ENCODE measurements at regions not wholly inside any gene's neighbourhood (a gene's known extent, or its start where the extent isn't known, plus 50 kb on each side); places are given as distances from the start of the nearest gene placed in this dataset.

- Histone ChIP-seq H3K27me3 (replicated peaks) (no peaks in the 10 kb centered on the region), H3K36me3 (replicated peaks) (no peaks in the 10 kb centered on the region), H3K4me3 (ENCODE audit: low read depth, low read length) (no peak overlapping the region), H3K27ac (no peak overlapping the region)
- TF ChIP-seq, protein P1, sequence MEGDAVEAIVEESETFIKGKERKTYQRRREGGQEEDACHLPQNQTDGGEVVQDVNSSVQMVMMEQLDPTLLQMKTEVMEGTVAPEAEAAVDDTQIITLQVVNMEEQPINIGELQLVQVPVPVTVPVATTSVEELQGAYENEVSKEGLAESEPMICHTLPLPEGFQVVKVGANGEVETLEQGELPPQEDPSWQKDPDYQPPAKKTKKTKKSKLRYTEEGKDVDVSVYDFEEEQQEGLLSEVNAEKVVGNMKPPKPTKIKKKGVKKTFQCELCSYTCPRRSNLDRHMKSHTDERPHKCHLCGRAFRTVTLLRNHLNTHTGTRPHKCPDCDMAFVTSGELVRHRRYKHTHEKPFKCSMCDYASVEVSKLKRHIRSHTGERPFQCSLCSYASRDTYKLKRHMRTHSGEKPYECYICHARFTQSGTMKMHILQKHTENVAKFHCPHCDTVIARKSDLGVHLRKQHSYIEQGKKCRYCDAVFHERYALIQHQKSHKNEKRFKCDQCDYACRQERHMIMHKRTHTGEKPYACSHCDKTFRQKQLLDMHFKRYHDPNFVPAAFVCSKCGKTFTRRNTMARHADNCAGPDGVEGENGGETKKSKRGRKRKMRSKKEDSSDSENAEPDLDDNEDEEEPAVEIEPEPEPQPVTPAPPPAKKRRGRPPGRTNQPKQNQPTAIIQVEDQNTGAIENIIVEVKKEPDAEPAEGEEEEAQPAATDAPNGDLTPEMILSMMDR (IDR thresholded peaks at IDR 0.05; ENCODE audit: low read depth, low read length, missing control alignments): no peak
- in situ Hi-C loops (cut with HindIII; ENCODE audit: low pct_ligation_motif_present, low sequenced_read_pairs): no loop called here
- no peak for DNase-seq
Observed at GRCh38 chr14:42111355-42111754, 504.7 kb downstream of the LRFN5 start.

DNA sequence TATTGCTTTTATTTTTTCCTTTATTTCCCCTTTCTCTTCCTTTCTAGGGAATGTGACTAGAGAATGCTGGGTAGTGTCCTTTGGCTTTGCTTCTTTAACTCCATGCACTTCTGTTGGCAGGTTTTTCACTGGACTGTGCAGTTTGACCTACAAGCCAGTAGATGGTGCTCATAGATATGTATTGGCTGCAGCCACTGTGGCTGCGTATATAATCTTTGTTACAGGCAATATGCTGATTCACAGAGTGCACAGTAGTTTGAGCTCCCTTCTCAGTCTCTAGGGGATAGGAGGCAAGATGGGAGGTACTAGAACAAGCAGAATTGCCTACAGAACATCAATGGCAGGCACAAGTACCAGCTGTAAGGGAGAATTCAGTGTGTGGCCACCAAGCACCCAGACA, 503.5 kb downstream of the LRFN5 start:
- in situ Hi-C loops (cut with HindIII; ENCODE audit: low pct_ligation_motif_present, low sequenced_read_pairs): no loop called here
- Histone ChIP-seq H3K27ac (no peak overlapping the region), H3K4me3 (ENCODE audit: low read depth, low read length) (no peak overlapping the region), H3K36me3 (replicated peaks) (no peaks in the 10 kb centered on the region), H3K27me3 (replicated peaks) (no peaks in the 10 kb centered on the region)
- TF ChIP-seq, protein P1 (IDR thresholded peaks at IDR 0.05; ENCODE audit: low read depth, low read length, missing control alignments): peak; percentile 80
- peak; percentile 47 for DNase-seq

DNA sequence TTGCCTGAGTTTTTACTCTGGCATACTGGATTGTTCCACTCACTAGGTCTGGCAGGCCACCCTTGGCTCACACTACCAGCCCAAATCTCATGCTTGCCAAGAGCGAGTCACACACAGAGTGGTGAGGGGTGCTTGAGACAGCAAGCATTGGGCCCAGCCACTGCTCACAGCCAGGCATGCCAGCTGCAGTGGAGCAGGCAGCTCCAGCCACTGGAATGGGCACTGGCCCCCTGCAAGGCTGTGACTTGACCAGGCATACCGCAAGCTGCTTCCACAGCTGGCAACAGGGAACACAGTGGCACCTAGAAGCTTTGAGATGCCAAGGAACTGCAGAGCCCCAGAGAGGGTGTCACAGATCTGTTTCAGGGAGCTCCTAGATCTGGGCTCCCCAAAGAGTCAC, 488.5 kb downstream of the LRFN5 start:
- no peak for DNase-seq
- no peaks in the 10 kb centered on the region for H3K36me3 ChIP-seq (replicated peaks)
- in situ Hi-C loops (cut with HindIII; ENCODE audit: low pct_ligation_motif_present, low sequenced_read_pairs): no loop called here
- TF ChIP-seq, protein P1 (IDR thresholded peaks at IDR 0.05; ENCODE audit: low read depth, low read length, missing control alignments): no peak
- no peaks in the 10 kb centered on the region for H3K27me3 ChIP-seq (replicated peaks)
- no peak overlapping the region for H3K4me3 ChIP-seq (ENCODE audit: low read depth, low read length)
- H3K27ac ChIP-seq: no peak overlapping the region

- Histone ChIP-seq H3K27me3 (replicated peaks) (no peaks in the 10 kb centered on the region), H3K36me3 (replicated peaks) (no peaks in the 10 kb centered on the region), H3K4me3 (ENCODE audit: low read depth, low read length) (no peak overlapping the region), H3K27ac (no peak overlapping the region)
- TF ChIP-seq, protein P1 (IDR thresholded peaks at IDR 0.05; ENCODE audit: low read depth, low read length, missing control alignments): no peak
- in situ Hi-C loops (cut with HindIII; ENCODE audit: low pct_ligation_motif_present, low sequenced_read_pairs): no loop called here
- DNase-seq: no peak
Observed at GRCh38 chr14:42090122-42090521, 483.4 kb downstream of the LRFN5 start.

DNA sequence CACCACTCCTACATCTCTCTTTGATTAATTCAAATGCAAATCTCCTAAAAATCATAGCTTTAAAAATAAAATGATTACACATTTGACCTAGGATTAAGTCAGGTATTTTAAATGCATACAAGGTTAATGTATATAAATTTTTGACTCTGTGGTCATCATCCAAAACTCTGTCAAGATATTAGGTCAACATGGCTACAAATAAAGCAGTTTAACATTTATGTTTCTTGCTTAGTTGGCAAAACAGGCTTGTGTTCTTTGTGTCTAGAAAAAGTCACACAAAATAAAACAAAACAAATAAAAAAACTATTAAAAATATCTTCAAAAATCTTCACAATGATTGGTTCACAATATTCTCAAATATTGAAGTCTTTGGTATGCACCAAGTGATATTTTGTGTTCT, 473.2 kb downstream of the LRFN5 start:
- Histone ChIP-seq H3K27ac (no peak overlapping the region), H3K36me3 (replicated peaks) (no peaks in the 10 kb centered on the region), H3K27me3 (replicated peaks) (no peaks in the 10 kb centered on the region), H3K4me3 (ENCODE audit: low read depth, low read length) (no peak overlapping the region)
- TF ChIP-seq, protein P1 (IDR thresholded peaks at IDR 0.05; ENCODE audit: low read depth, low read length, missing control alignments): no peak
- DNase-seq: no peak
- in situ Hi-C loops (cut with HindIII; ENCODE audit: low pct_ligation_motif_present, low sequenced_read_pairs): no loop called here

DNA sequence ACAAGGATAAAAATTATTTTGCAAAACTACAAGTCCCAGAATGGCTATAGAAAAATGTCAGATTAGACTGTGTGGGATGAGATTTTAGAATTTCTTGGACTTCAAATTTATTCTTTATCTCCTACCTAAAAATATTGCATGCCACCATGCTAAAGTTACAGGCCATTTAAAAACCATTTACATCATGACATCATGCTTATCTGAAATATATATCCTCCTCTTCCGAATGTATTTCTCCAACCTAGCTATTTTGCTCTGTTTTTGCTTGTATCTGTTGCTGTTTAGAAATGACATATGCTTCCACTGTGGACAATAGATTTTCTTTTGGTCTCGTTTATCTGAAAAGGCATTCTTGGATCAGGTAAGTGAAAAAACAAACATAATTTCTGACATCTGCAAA, 471.7 kb downstream of the LRFN5 start:
- in situ Hi-C loops (cut with HindIII; ENCODE audit: low pct_ligation_motif_present, low sequenced_read_pairs): no loop called here
- no peak for DNase-seq
- TF ChIP-seq, protein P1 (IDR thresholded peaks at IDR 0.05; ENCODE audit: low read depth, low read length, missing control alignments): no peak
- Histone ChIP-seq H3K36me3 (replicated peaks) (no peaks in the 10 kb centered on the region), H3K27me3 (replicated peaks) (no peaks in the 10 kb centered on the region), H3K27ac (no peak overlapping the region), H3K4me3 (ENCODE audit: low read depth, low read length) (no peak overlapping the region)
